ENCODE measurements at regions not wholly inside any gene's neighbourhood (a gene's known extent, or its start where the extent isn't known, plus 50 kb on each side); places are given as distances from the start of the nearest gene placed in this dataset.
"Not testable (repeated sequence)": the region's sequence is repeated elsewhere in the genome, so short reads cannot be mapped to it uniquely, and the experiment has no call there.

DNA sequence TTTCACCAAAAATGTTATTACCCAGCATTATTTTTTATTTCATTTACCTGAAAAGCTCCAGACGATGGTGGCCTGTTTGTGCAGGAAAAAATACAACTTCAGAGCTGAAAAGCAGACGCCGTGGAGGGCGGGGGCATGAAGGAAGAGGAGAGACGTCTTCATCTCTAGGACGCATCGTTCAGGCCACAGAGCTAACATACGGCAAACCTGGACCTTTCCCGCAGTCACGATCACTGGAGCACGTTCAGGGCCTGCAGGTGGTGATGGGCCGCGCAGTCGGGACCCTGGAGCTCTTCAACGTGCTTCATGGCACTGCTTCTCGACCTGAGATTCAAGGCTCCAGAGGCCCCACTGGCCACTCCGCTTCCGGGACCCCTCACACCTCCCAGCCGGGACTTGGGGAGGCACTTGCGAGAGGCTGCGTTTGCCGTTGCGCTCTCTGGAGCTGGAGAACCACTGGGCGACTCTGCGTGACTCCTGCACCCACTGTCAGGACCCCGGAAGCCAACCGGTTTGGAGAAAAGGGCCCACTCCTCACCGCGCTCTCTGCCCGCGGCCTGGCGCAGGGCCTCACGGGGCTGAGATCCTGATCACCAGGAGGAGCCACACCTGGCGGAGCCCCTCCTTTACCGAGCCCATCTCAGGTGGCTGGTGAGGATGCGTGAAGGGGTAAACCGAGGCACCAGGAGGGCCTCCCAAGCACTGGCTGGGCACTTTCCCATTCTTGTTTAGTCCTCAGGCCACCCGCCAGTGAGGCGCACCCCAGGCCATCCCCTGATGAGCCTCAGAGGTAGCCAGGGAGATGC is 164.4 kb upstream of the AFDN start:
- DNase-seq (ENCODE audit: low read depth), result no peak

- DNase-seq (ENCODE audit: low read depth), result no peak
Measured at GRCh38 chr6:167662881-167663205, 163.9 kb upstream of the AFDN start.

GRCh38 chr6:167663316-167663715 is 163.4 kb upstream of the AFDN start:
- no peak for DNase-seq (ENCODE audit: low read depth)

DNA sequence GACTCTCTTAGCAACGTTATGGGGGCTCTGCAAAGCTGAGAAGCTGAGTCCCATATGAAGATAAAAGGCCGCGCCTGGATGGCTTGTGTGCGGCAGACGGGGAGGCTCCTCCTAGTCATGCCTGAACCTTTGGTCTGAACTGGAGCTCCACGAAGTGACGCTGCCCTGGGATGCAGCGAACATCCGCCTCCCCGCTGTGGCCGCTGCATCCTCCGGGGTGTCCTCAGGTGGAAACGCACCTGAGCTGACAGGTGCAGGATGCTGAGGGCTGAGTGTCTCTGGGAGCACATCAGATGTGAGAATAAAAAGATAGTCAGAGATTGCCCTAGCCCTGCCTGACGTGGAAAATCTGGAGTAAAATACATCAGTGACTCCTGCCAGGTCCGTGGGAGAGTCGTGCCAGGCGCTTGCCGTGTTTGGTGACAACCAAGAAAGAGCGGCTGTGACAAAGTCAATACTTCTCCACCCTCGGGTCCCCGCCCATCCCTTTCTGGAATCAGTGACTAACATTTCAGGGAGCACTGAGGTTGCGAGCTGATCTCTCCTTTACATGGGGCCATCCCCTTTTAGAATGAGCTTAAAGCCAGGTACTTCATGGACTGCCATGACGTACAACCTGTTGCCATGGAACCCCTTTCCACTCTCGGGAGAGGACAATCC is 162.8 kb upstream of the AFDN start:
- no peak for DNase-seq (ENCODE audit: low read depth)

DNA sequence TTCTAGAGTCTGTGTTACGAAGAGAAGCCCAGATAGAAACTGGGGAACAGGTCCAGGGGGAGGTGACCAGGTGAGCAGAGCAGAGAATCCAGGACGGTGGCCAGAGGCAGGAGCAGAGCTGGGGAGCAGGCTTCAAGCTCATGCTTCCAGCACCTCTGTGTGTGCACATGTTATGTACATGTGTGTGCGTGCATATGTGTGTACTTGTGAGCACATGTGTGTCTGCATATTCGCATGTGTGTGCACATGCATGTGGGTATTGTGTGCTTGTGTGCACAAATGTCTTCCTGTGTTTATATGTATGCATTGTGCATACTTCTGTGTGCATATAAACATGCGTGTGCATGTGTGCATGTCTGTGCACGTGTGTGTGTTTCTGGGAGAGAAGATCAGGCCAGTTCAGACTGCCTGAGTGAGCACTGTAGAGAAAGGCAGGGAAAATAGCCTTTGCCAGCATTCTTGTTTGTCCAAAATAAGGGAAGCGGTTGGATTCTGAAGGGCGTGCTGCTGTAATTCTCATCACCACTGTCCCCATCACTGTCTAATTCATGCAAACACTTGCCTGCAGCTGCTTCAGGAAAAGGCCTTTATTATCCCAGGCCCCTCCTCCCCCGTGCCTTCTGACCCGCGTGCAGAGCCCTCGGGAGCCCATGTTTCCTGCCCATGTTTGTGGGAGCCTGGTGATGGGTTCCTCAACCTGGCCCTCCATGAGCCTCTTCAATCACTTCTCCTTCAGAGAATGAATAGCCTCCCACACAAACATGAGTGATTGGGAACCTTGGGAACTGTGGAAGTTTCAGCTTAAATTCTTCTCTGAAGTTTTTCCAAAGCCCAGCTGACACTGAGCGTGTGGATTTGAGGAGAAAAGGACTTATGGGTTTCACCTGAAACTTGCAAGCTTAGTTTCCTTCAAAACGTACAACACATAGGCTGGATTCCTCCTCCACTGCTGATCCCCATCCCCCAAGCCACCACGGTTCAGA is 161.7 kb upstream of the AFDN start:
- DNase-seq (ENCODE audit: low read depth), result no peak

DNA sequence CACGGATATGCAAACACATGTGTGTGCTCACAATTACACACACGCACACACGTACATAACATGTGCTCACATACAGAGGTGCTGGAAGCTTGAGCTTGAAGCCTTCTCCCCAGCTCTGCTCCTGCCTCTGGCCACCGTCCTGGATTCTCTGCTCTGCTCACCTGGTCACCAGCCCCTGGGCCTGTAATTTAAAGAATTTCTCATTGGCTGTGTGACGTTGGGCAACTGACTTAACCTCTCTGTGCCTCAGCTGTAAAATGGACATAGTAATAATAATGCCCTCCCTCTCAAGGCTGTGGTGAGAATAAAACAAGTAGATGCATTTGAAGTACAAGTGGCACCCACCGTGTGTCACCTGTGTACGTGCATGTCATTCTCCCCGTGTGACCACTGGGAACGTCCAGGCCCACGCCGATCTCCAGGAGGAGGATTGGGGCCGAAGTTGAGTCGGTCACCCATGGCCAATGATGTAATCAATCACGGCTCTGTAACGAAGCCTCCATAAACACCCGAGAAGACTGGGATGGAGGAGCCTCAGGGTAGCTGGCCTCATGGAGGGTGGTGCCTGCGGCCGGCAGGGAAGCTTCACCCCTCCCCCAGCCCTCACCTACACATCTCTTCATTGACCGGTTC is 160.9 kb upstream of the AFDN start:
- DNase-seq (ENCODE audit: low read depth), result no peak

DNA sequence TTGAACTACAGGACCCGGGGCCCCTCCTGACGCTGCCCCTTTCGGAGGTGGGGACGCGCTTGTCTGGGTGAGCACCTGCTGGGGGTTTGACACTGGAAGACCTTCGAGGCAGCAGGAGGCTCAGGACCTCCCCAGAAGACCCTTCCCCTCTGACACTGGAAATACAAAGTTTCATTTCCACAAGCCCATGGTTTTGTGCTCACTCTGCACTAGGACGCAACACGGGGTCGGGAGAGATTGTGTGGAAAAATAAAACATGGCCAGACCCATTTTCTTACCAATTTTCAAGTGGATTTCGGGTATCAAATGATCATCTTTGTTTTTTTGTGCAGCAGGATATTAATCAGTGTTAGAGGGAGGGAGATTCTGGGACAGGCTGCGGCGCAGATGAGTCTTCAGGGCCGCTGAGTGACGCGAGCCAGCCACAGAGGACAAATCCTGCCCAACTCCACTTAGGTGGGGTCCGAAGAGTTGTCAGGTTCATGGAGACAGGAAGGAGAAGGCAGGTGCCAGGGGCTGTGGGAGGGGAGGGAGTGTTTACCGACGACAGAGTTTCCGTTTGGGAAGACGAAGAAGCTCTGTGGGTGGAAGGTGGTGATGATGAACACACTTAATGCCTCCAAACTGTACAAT is 160.0 kb upstream of the AFDN start:
- no peak for DNase-seq (ENCODE audit: low read depth)

DNA sequence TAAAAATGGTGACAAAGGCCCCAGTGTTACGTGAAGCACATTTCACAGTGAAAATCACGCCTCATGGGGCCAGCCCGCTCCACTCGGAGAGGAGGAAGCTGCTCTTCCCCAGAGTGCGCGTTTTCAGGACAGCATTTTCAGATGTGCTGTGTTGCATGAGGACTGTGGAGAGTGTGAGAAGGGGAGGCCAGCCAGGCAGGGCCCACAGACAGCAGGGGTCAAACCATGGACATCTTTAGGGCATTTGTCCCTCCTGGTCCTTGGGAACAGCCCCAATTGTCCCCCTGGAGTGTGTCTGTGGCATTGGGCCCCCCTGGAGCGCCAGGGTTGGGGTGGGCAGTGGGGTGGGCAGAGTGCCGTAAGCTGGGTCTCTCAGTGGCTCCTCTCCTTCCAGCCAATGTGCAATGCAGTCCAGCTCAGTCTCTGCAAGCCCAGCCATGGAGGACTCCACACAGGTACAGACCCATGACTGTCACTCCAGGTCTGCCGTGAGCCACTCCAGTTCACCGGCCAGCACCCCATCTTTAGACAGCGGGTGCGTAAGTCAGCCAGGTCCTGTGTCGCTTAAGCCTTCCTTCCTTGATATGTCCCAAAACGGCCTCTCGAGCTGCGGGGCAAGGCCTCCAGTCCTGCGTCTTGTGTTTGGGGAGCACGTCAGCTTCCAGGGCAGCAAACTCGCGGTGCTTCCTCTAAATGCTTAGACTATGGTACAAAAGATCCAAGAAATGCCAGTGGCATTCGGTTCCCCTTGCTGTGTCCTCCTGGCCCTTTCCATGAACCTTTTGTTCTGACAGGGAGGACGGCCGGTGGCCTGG is 159.3 kb upstream of the AFDN start:
- no peak for DNase-seq (ENCODE audit: low read depth)

DNA sequence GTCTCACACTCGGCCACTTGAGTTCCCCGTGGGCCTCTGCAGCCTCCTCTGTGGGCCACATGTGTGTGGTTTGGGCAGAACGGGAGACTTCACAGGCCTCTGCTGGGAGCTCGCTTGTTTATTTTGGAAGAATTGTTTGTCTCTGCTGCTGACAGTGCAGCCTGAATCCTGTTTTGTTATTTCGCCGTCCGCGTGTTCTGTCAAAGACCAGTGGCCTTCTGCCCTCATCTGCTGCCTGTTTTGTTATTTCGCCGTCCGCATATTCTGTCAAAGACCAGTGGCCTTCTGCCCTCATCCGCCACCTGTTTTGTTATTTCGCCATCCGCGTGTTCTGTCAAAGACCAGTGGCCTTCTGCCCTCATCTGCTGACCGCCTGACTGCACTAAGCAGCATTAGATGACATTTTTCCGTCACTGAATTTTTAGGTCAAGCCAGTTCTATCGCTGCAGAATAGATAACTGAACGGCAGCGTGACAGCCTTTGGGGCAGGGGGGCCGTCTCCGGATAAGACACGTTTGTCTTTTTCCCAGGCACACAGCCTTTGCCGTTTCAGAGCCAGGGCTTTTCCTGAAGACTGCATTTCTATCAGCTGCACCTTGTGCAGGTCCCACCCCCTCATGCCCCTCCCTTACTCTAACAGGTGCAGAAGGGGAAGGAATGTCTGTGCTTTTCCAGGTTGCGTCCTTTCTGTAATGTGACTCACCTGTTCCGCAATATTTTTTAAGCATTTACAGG is 158.5 kb upstream of the AFDN start:
- no peak for DNase-seq (ENCODE audit: low read depth)

GRCh38 chr6:167668754-167669552 is 157.8 kb upstream of the AFDN start:
- no peak for DNase-seq (ENCODE audit: low read depth)

DNA sequence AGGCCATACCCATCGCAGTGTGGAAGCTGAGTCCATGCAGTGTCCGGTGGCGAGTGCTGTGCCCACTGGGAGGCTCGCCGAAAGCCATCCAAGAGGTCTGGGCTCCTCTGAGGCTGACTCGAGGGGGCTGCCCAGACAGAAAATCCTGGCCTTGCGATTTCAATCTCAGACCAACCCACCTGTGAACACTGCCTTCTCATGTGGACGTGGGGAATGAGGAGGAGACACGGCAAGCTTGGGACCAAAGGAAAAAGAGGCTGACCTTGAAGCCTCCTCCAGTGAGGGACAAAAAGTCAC is 157.2 kb upstream of the AFDN start:
- no peak for DNase-seq (ENCODE audit: low read depth)

- no peak for DNase-seq (ENCODE audit: low read depth)
Measured at GRCh38 chr6:167669870-167670802, 156.6 kb upstream of the AFDN start.

GRCh38 chr6:167670938-167671338 is 155.8 kb upstream of the AFDN start:
- DNase-seq (ENCODE audit: low read depth), result no peak

- DNase-seq (ENCODE audit: low read depth), result not testable (repeated sequence)
Measured at GRCh38 chr6:167671379-167671976, 155.2 kb upstream of the AFDN start.

DNA sequence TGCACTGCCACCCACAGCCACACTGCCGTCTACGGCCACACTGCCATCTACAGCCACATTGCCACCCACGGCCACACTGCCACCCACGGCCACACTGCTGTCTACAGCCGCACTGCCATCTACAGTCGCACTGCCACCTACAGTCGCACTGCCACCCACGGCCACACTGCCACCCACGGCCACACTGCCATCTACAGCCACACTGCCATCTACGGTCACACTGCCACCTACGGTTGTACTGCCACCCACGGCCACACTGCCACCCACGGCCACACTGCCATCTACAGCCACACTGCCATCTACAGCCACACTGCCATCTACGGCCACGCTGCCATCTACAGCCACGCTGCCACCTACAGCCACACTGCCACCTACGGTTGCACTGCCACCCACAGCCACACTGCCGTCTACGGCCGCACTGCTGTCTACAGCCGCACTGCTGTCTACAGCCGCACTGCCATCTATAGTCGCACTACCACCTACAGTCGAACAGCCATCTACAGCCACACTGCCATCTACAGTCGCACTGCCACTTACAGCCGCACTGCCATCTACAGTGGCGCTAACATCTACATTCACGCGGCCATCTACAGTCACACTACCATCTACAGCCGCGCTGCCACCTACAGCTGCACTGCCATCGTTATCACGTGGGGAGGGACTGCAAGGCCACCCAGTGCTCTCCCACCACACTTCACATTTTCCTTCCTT is 154.6 kb upstream of the AFDN start:
- no peak for DNase-seq (ENCODE audit: low read depth)

GRCh38 chr6:167672738-167673137 is 154.0 kb upstream of the AFDN start:
- no peak for DNase-seq (ENCODE audit: low read depth)

DNA sequence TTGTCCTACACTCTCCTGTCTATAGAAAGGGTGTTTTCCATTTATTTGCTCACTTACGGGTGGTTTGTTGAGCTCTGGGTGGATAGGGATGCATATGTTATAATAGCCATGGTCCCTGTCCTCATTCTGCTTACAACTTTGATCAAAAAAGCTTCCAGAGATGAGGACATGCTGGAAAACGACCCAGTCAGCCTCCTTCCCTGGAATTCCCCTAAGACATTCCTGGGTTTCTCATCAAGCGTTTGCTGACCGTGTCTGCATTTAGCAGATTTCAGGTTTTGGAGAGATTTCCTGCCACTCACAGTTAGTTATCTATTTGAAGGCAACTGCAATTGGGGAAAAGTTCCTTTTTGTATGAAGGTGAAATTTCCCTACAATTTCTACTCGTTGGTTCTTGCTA is 152.8 kb upstream of the AFDN start:
- DNase-seq (ENCODE audit: low read depth), result no peak
